ENCODE measurements at regions not wholly inside any gene's neighbourhood (a gene's known extent, or its start where the extent isn't known, plus 50 kb on each side); places are given as distances from the start of the nearest gene placed in this dataset.

GRCh38 chr12:86551146-86551571 lies 295.0 kb upstream of the MGAT4C start:
- TF ChIP-seq CTCF (IDR thresholded peaks at IDR 0.05): no peak
- peak; percentile 90 for DNase-seq (ENCODE audit: low spot score)

GRCh38 chr12:86550218-86551145 lies 294.3 kb upstream of the MGAT4C start:
- DNase-seq (ENCODE audit: low spot score): no peak
- Histone ChIP-seq H3K4me3 (peak overlapping the region; percentile 22), H3K27ac (peak overlapping the region; percentile 56 to 88)
- TF ChIP-seq CTCF (IDR thresholded peaks at IDR 0.05): no peak

More at GRCh38 chr12:86551146-86551571, 295.0 kb upstream of the MGAT4C start:
- Histone ChIP-seq H3K27ac (peak overlapping the region; percentile 56 to 88), H3K4me3 (peak overlapping the region; percentile 22)

- H3K27ac ChIP-seq: no peak overlapping the region
- no peak for DNase-seq (ENCODE audit: low spot score)
- no peak overlapping the region for H3K4me3 ChIP-seq
- no peak for TF ChIP-seq CTCF (IDR thresholded peaks at IDR 0.05)
Measured at GRCh38 chr12:86543716-86544115, 287.5 kb upstream of the MGAT4C start.

GRCh38 chr12:86530996-86531655 lies 274.9 kb upstream of the MGAT4C start:
- TF ChIP-seq CTCF (IDR thresholded peaks at IDR 0.05): no peak
- DNase-seq (ENCODE audit: low spot score): no peak
- H3K27ac ChIP-seq: no peak overlapping the region
- H3K4me3 ChIP-seq: no peak overlapping the region

GRCh38 chr12:86526060-86526595 lies 269.9 kb upstream of the MGAT4C start:
- H3K27ac ChIP-seq: no peak overlapping the region
- TF ChIP-seq CTCF (IDR thresholded peaks at IDR 0.05): no peak
- no peak overlapping the region for H3K4me3 ChIP-seq
- DNase-seq (ENCODE audit: low spot score): no peak

- no peak for DNase-seq (ENCODE audit: low spot score)
- no peak overlapping the region for H3K27ac ChIP-seq
- TF ChIP-seq CTCF (IDR thresholded peaks at IDR 0.05): no peak
- no peak overlapping the region for H3K4me3 ChIP-seq
Measured at GRCh38 chr12:86523844-86524243, 267.7 kb upstream of the MGAT4C start.

All from coronary artery (tissue), 2 donors.